NCI-H1930 (cell line): ENCODE measurements at regions not wholly inside any gene's neighbourhood (a gene's known extent, or its start where the extent isn't known, plus 50 kb on each side); places are given as distances from the start of the nearest gene placed in this dataset.

Experiments
- DNase-seq, 2 experiments: peaks; one replicate each; lab custom pipeline; 2025; lab: John Stamatoyannopoulos, UW

DNA sequence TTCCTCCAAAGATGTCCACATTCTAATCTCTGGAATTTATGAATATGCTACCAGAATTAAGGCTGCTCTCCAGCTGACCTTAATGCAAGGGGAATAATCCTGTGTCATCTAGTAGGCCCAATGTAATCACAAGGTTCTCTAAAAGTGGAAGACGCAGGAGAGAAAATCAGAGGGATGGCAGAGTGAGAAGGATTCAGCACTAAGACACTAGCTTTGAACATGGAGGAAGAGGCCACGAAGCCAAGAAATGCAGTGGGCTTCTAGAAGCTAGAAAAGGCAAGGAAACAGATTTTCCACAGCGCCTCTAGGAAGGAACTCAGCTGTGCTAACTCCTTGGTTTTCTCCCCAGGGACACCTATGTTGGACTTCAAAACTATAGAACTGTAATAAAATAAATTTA lies 240.7 kb upstream of the TRAM1L1 start:
- no peak for DNase-seq

- no peak for DNase-seq
Measured at GRCh38 chr4:117327491-117327890, 242.1 kb upstream of the TRAM1L1 start.

GRCh38 chr4:117328333-117328732 lies 243.0 kb upstream of the TRAM1L1 start:
- no peak for DNase-seq

DNA sequence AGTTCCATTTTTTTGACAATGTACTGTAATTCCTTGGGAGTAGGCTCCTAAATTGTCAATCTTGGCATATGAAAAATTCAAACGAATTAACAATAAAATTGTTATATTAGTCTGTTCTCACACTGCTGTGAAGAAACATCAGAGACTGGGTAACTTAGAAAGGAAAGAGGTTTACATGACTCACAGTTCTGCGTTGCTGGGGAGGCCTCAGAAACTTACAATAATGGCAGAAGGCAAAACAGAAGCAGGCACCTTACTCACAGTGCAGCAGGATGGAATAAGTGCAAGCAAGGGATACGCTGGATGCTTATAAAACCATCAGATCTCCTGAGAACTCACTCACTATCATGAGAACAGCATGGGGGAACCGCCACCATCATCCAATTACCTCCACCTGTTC lies 246.4 kb upstream of the TRAM1L1 start:
- no peak for DNase-seq

- no peak for DNase-seq
Measured at GRCh38 chr4:117334451-117335188, 249.2 kb upstream of the TRAM1L1 start.

- DNase-seq: no peak
Measured at GRCh38 chr4:117357437-117357836, 272.1 kb upstream of the TRAM1L1 start.

DNA sequence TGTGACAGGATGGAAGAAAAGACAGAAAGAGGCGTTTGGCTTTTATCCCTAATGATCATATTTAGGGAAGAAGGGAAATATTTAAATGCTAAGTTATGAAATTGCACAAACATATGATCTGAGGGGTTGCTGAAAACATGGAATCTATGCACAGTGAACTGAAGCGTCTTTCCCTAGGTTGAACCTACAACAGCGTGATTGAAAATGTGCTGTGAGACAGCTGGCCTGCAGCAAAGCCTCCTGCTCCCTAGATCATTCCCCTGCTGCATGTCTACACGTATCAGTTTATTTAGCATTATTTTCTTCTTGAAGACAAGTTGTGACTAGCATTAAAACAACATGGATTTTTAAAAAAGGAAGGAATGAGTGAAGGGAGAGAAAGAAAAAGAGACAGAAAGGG lies 272.5 kb upstream of the TRAM1L1 start:
- DNase-seq: no peak

DNA sequence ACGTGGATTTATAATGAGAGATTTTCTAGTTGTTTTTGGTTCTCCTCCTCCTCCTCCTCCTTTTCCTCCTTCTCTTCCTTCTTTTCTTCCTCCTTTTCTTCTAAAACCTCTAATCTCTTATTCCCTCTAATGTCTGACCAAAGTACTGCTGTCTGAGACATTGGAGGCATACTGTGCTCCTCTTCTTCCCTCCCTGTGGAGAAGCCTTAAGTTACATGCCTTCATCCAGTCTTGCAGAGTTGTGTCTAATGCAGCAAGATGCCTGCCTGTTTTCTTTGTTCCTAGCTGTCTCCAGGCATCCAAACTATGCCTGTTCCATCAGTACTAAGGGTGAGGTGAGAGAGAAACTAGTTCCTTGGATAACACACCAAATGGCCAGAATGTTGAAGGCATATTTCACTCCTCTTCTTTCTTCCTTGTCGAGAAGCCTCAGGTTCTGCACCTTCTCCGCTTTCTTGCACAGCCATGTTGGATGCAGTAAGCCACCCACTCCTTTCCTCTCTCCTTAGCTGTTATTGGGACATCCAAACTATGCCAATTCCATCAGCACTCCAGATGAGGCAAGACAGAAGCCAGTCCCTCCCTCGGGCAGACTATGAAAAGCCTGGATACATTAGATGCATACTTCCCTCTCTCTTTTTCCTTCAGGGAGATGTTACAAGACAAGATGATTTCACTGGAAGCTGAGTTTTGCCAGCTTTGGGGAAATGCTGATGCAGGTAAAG lies 285.7 kb upstream of the TRAM1L1 start:
- DNase-seq: no peak

GRCh38 chr4:117375101-117375500 lies 289.7 kb upstream of the TRAM1L1 start:
- no peak for DNase-seq

DNA sequence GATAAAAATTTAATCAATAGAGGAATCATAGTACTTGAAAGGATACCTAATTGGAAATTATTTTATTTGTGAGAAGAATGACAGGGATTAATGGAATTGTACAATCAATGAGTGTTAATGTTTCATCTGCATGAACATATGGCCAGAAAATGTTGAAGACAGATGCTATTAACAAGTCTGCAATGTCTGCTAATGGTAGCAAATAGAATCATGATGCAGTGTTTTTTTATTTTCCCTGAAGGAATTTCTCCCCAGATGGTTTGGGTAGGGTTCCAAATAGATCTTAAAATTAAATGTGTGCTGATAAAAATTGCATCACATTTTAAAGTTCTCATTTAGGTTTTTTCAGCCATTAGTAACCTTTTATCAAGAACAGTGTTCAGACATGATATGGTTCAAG lies 291.3 kb upstream of the TRAM1L1 start:
- DNase-seq: no peak

DNA sequence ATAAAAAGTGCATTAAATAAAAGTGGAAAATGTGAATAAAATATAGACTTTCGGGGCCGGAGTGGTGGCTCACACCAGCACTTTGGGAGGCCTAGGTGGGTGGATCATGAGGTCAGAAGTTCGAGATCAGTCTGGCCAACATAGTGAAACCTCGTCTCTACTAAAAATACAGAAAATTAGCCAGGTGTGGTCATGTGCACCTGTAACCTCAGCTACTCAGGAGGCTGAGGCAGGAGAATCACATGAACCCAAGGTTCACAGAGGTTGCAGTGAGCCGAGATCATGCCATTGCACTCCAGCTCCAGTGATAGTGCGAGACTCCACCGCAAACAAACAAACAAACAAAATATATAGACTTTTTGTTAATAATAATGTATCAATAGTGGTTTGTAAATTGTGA lies 293.6 kb upstream of the TRAM1L1 start:
- DNase-seq: no peak

- no peak for DNase-seq
Measured at GRCh38 chr4:117383468-117383867, 298.1 kb upstream of the TRAM1L1 start.

DNA sequence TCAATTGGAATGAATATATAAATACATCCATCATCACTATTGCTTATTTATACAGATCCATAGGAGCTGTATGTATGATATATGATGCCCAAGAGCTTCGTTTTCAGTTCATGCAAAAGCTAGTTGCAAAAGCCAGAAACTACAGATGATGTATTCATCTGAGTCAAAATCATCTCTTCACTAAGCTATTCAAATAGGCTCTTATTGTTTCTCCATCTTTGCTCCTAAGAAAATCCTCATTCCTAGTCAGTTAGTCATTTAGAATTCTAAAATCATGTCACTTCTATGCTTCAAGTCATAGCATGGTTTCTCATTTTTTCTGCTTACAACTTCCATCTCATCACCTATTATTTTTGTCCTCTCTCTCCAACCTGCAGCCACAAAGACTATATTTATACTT lies 300.1 kb upstream of the TRAM1L1 start:
- DNase-seq: no peak

DNA sequence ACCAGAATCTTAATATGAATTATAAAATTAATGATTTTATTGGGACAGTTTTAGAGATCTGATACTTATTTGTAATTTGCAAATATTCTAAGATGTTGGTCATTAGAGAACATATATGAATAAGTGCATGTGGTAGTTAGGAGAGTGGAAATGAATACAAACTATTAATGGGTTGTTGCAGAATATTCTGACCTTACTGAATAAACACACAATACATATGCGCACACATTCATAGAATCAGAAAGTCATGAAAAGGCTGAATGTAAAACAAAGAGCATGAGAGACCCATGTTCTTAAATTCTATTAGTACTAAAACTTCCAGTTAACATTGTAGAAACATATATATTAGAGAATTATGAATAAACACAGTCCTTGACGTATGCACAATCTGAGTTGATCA lies 301.7 kb upstream of the TRAM1L1 start:
- no peak for DNase-seq

DNA sequence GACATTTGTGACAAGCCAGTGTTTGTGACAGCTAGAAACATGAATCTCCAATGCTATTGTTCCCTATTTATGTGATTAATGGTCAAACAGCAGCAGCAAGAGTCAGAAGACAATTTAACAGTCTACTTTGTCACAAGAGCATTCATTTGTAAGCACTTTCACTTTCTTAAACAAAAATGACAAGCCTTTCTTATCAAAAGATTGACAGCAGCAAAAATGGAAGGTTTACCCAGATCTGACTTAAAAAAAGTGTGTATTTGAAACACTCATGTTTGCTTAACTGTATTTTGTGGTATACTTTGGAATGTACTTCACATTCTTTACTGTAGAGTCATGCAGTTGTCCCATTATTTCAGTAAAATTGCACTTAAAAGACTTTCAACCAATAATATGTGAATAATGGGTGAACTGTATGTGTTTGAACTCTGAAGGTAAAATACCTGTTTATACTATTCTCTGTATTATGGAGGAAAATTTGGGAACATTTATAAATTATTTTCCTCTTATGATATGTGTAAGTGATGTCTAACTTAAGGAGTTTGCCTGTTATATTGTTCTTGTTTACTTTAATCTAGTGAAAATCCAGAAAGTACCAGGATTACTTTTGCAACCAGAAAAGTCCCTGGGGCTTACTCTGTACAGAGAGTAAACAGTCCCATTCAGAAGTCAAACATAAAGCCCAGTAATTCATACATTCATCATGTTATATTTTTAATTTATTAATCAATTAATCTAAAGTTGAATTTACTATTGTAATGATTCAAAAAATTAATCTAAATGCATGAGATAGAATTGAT lies 314.9 kb upstream of the TRAM1L1 start:
- DNase-seq: no peak

DNA sequence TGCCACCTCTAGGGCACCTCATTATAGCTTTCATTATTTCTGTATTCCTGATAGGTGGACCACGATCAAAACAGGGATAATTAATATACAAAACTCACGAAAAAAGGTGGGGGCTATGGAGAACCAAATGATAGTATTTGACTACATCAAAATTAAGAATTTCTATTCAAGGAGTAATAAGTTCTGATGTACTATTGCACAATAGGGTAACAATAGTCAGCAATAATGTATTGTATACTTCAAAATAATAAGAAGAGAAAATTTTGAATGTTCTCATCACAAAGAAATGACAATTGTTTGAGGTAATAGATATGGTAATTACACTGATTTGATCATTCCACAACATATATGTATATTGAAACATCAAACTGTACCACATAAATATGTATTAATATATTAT lies 327.3 kb upstream of the TRAM1L1 start:
- DNase-seq: no peak

DNA sequence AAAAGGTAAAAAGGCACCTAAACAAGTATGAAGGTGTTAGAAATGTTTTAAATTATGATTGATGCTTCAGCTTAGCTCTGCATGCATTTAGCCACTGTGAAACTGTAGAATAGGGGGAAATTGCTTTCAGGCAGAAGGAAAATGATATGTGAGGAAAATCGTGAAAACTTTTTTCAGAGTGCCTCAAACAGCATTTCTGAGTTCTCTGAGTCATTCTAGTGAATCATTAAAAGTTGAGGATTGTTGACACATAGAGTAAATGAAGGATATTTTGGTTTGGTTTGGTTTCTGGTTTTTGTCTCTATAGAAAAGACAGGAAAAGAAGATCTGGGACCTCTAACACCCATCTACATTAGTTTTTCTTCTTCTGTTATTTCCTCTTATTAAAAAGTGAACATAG lies 332.5 kb upstream of the TRAM1L1 start:
- DNase-seq: no peak

GRCh38 chr4:117420948-117421347 lies 335.6 kb upstream of the TRAM1L1 start:
- no peak for DNase-seq

DNA sequence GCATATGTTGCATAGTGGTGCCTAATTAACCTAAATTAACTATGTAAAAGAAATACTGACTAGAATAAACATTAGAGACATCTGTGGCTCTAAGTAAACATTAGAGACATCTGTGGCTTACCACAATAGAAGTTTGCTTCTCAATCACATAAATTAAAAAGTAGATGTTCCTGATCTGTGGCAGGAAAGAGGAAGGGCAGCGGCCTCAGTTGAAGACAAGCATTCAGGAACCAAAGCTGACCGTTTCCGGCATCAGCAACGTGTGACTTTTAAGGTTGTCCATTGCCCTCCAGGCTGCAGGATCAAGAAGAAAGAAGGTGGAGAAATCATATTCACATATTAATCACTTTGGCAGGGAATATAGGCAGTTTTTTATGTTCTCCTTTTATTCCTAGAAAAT lies 336.3 kb upstream of the TRAM1L1 start:
- DNase-seq: no peak

- DNase-seq: no peak
Measured at GRCh38 chr4:117422297-117422696, 336.9 kb upstream of the TRAM1L1 start.

GRCh38 chr4:117425636-117426035 lies 340.3 kb upstream of the TRAM1L1 start:
- DNase-seq: no peak

DNA sequence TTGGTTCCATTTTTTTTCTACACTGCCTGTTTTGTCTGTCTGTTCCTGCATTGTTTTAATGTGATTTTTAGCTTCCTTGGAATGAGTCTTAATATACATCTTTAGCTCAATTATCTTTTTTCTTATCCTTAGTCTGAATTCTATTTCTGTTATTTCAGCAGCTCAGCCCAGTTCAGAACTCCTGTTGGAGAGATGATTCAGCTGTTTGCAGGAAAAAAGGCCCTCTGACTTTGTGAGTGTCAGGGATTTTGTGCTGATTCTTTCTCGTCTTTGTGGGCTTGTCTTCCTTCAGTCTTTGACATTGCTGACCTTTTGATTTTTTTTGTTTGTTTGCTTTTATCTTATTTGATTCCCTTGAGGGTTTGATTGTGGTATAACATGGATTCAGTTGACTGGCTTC lies 343.2 kb upstream of the TRAM1L1 start:
- no peak for DNase-seq

- no peak for DNase-seq
Measured at GRCh38 chr4:117429061-117429460, 343.7 kb upstream of the TRAM1L1 start.
